ENCODE measurements at regions not wholly inside any gene's neighbourhood (a gene's known extent, or its start where the extent isn't known, plus 50 kb on each side); places are given as distances from the start of the nearest gene placed in this dataset.

- DNase-seq: peak in 39 of 42 donors; percentile 13 to 89 (median 53)
- intact Hi-C loops (cut with DNase I): no loop called here
These were observed 358.6 kb downstream of the TDRD3 start for GRCh38 chr13:60755380-60756163.

GRCh38 chr13:60754211-60755090, 357.4 kb downstream of the TDRD3 start:
- no peak for DNase-seq
- intact Hi-C loops (cut with DNase I): no loop called here

- DNase-seq: no peak
- intact Hi-C loops (cut with DNase I): no loop called here
These were observed 356.6 kb downstream of the TDRD3 start for GRCh38 chr13:60753641-60754040.

GRCh38 chr13:60745343-60745742, 348.3 kb downstream of the TDRD3 start:
- no peak for DNase-seq
- intact Hi-C loops (cut with DNase I): no loop called here

- intact Hi-C loops (cut with DNase I): no loop called here
- no peak for DNase-seq
These were observed 336.9 kb downstream of the TDRD3 start for GRCh38 chr13:60733933-60734332.

GRCh38 chr13:60727140-60727539, 330.1 kb downstream of the TDRD3 start:
- intact Hi-C loops (cut with DNase I): no loop called here
- no peak for DNase-seq

GRCh38 chr13:60721063-60721462, 324.0 kb downstream of the TDRD3 start:
- intact Hi-C loops (cut with DNase I): no loop called here
- no peak for DNase-seq

GRCh38 chr13:60720590-60720989, 323.6 kb downstream of the TDRD3 start:
- intact Hi-C loops (cut with DNase I): no loop called here
- no peak for DNase-seq

GRCh38 chr13:60716313-60716712, 319.3 kb downstream of the TDRD3 start:
- intact Hi-C loops (cut with DNase I): no loop called here
- no peak for DNase-seq

- intact Hi-C loops (cut with DNase I): no loop called here
- DNase-seq: no peak
These were observed 310.9 kb downstream of the TDRD3 start for GRCh38 chr13:60707878-60708277.

- intact Hi-C loops (cut with DNase I): no loop called here
- DNase-seq: no peak
These were observed 304.9 kb downstream of the TDRD3 start for GRCh38 chr13:60701895-60702294.

- DNase-seq: no peak
- intact Hi-C loops (cut with DNase I): no loop called here
These were observed 304.0 kb downstream of the TDRD3 start for GRCh38 chr13:60700994-60701393.

- DNase-seq: no peak
- intact Hi-C loops (cut with DNase I): no loop called here
These were observed 302.6 kb downstream of the TDRD3 start for GRCh38 chr13:60699636-60700035.

GRCh38 chr13:60696602-60697001, 299.6 kb downstream of the TDRD3 start:
- intact Hi-C loops (cut with DNase I): no loop called here
- DNase-seq: no peak

- DNase-seq: no peak
- intact Hi-C loops (cut with DNase I): no loop called here
These were observed 294.2 kb downstream of the TDRD3 start for GRCh38 chr13:60691268-60691667.

GRCh38 chr13:60690604-60691003, 293.6 kb downstream of the TDRD3 start:
- intact Hi-C loops (cut with DNase I): no loop called here
- DNase-seq: no peak

GRCh38 chr13:60689571-60689970, 292.6 kb downstream of the TDRD3 start:
- intact Hi-C loops (cut with DNase I): no loop called here
- no peak for DNase-seq

GRCh38 chr13:60689076-60689475, 292.1 kb downstream of the TDRD3 start:
- intact Hi-C loops (cut with DNase I): no loop called here
- DNase-seq: no peak

- no peak for DNase-seq
- intact Hi-C loops (cut with DNase I): no loop called here
These were observed 283.1 kb downstream of the TDRD3 start for GRCh38 chr13:60679928-60680694.

GRCh38 chr13:60679131-60679530, 282.1 kb downstream of the TDRD3 start:
- intact Hi-C loops (cut with DNase I): no loop called here
- DNase-seq: no peak

Data from head of caudate nucleus (tissue), 42 donors.